BJ (cell line): ENCODE measurements at regions not wholly inside any gene's neighbourhood (a gene's known extent, or its start where the extent isn't known, plus 50 kb on each side); places are given as distances from the start of the nearest gene placed in this dataset.

Source experiments
- CTCF ChIA-PET: fragments of 350-600 bp; formaldehyde crosslinking; extraction: SDS; loops from one replicate; lab custom pipeline; 2021; ENCODE audit warnings: antibody characterized with exemption, inconsistent platforms; lab: Yijun Ruan, JAX
- POLR2A ChIA-PET: fragments of 300-600 bp; sonication (Branson Sonifier 250); formaldehyde crosslinking; extraction: SDS; loops from one replicate; lab custom pipeline; 2021; ENCODE audit warnings: antibody characterized with exemption; lab: Charles Lee
- DNase-seq: peaks from one replicate; pipeline ENCODE4 v3.0.0-alpha.2; 2011; ENCODE audit warnings: low read depth
- H3K27me3 ChIP-seq: 2 replicates; pipeline ENCODE4 v1.6.0; 2011; ENCODE audit warnings: low read length; ENCODE audit not compliant: control insufficient read depth, insufficient read depth
- H3K36me3 ChIP-seq: 2 replicates; pipeline ENCODE4 v1.5.1; 2011; ENCODE audit warnings: low read length; ENCODE audit not compliant: control insufficient read depth, insufficient read depth
- H3K4me3 ChIP-seq: 2 replicates; pipeline ENCODE4 v1.5.1; 2011; ENCODE audit warnings: low read depth, mild to moderate bottlenecking, control low read depth, low read length
- CTCF ChIP-seq: IDR thresholded peaks from 2 replicates; pipeline ENCODE4 v1.5.1; 2011; ENCODE audit warnings: low read depth, mild to moderate bottlenecking, control low read depth, inconsistent platforms, low read length, moderate library complexity; ENCODE audit not compliant: insufficient read depth

DNA sequence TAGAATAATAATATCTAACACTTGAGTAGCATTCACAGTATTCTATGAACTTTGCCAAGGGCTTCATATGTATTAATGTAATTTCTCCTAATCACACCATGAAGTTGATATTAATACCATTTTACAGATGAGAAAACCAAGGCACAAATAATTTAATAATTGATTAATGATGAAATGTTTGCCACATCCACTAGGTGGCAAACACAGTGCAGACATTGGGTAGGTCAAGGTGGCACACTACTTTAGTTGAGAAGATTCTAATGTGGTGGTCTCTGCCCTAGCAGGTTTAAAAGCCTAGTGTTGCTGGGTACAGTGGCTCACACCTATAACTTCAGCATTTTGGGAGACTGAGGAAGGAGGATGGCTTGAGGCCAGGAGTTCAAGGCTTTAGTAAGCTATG is 412.4 kb downstream of the SUCLA2 start:
- POLR2A ChIA-PET = no interaction called here
- DNase-seq = no peak
- Histone ChIP-seq H3K36me3 (no peaks in the 10 kb centered on the region), H3K27me3 (no peaks in the 10 kb centered on the region), H3K4me3 (no peak overlapping the region)
- 0 out of 2 replicates have a peak, but pooled peaks have one; percentile 4 for TF ChIP-seq CTCF
- CTCF ChIA-PET = no interaction called here

DNA sequence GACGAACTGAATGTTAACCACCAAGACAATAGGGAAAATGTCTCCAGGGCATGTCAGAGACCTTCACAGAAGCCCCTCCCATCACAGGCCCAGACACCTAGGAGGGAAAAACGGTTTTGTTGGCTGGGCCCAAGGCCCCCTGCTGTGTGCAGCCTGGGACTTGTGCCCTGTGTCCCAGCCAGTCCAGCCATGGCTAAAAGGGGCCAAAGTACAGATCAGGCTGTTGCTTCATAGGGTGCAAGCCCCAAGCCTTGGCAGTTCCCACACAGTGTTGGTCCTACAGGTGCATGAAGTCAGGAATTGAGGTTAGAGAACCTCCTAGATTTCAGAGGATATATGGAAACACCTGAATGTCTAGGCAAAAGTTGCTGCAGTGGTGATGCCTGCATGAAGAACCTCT is 428.7 kb downstream of the SUCLA2 start:
- Histone ChIP-seq H3K4me3 (no peak overlapping the region), H3K27me3 (no peaks in the 10 kb centered on the region), H3K36me3 (no peaks in the 10 kb centered on the region)
- POLR2A ChIA-PET = no interaction called here
- CTCF ChIA-PET = no interaction called here
- DNase-seq = no peak
- no peak for TF ChIP-seq CTCF

DNA sequence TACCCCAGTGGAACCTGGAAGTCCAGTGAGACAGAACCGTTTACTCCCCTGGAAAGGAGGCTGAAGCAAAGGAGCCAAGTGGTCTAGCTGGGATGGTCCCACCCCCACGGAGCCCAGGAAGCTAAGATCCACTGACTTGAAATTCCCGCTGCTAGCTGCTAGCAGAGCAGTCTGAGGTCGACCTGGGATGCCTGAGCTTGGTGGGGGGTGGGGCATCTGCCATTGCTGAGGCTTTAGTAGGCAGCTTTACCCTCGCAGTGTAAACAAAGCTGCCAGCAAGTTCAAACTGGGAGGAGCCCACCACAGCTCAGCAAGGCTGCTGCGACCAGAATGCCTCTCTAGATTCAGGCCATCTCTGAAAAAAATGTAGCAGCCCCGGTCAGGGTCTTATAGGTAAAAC is 437.0 kb downstream of the SUCLA2 start:
- ChIA-PET POLR2A (no interaction called here), CTCF (no interaction called here)
- Histone ChIP-seq H3K4me3 (no peak overlapping the region), H3K36me3 (no peaks in the 10 kb centered on the region), H3K27me3 (peaks cover 2% of the 10 kb centered on the region)
- TF ChIP-seq CTCF = no peak
- DNase-seq = no peak

DNA sequence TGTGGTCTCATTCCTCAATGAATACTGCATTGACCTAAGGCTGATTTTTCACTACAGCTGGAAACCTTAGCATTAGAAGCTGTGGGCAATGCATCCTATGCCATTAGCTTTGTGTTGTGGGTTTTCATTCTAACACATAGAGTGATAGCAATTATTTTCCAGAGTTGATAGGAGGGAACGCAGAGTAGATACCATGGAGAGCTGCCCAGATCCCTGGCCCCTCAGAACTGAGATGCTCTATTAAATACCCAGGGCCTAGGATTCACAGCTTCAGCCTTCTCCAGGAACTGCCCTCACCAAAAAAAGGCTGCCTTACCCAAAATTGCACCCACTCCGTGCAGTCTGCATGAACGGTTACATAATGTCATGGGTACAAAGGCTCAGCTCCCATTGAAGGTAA is 444.4 kb downstream of the SUCLA2 start:
- Histone ChIP-seq H3K36me3 (no peaks in the 10 kb centered on the region), H3K27me3 (peaks cover 1% of the 10 kb centered on the region), H3K4me3 (no peak overlapping the region)
- CTCF ChIA-PET = interaction anchor here (1.3 kb wide), 1 partner anchor 43 kb away, joined by 3 read pairs; no protein-coding TSS in a partner anchor
- TF ChIP-seq CTCF = no peak
- POLR2A ChIA-PET = no interaction called here
- DNase-seq = no peak

GRCh38 chr13:47555235-47555634 is 445.8 kb downstream of the SUCLA2 start:
- POLR2A ChIA-PET = no interaction called here
- Histone ChIP-seq H3K27me3 (peaks cover 1% of the 10 kb centered on the region; the same call in 1 of the 2 replicates), H3K4me3 (no peak overlapping the region), H3K36me3 (no peaks in the 10 kb centered on the region)
- no peak for TF ChIP-seq CTCF
- CTCF ChIA-PET = no interaction called here
- no peak for DNase-seq
